HepG2 (cell line): ENCODE measurements at regions not wholly inside any gene's neighbourhood (a gene's known extent, or its start where the extent isn't known, plus 50 kb on each side); places are given as distances from the start of the nearest gene placed in this dataset.

ENCODE experiments used
- CEBPB ChIP-seq: IDR thresholded peaks from 2 replicates; pipeline ENCODE4 v1.6.1; 2011; ENCODE audit warnings: low read depth, low read length, improper control_type of control experiment, borderline replicate concordance
- ELF3 ChIP-seq: IDR thresholded peaks from 2 replicates; pipeline ENCODE4 v1.6.1; 2016; ENCODE audit warnings: missing genetic modification reagents, missing compliant biosample characterization
- HNF4A ChIP-seq: sonication (generic); formaldehyde crosslinking; IDR thresholded peaks from 2 replicates; pipeline ENCODE4 v1.4.0; 2020; ENCODE audit warnings: missing genetic modification reagents
- MIER2 ChIP-seq: IDR thresholded peaks from 2 replicates; pipeline ENCODE4 v1.6.1; 2016; ENCODE audit warnings: missing biosample characterization, missing genetic modification reagents
- RXRB ChIP-seq: IDR thresholded peaks from 2 replicates; pipeline ENCODE4 v1.6.1; 2016; ENCODE audit warnings: borderline replicate concordance, missing genetic modification reagents, missing compliant biosample characterization
- SCMH1 ChIP-seq: sonication (generic); formaldehyde crosslinking; IDR thresholded peaks from 2 replicates; pipeline ENCODE4 v1.9.0; 2021; ENCODE audit warnings: missing genetic modification reagents, mild to moderate bottlenecking, borderline replicate concordance
- TFDP1 ChIP-seq: IDR thresholded peaks from 2 replicates; pipeline ENCODE4 v1.6.1; 2016; ENCODE audit warnings: missing compliant biosample characterization, missing genetic modification reagents, borderline replicate concordance
- THAP11 ChIP-seq: IDR thresholded peaks from 2 replicates; pipeline ENCODE4 v1.6.1; 2016; ENCODE audit warnings: missing biosample characterization, missing genetic modification reagents
- ZFAT ChIP-seq: sonication (generic); formaldehyde crosslinking; conservative IDR thresholded peaks from 2 replicates; pipeline ENCODE4 v1.8.1; 2023; ENCODE audit warnings: missing genetic modification reagents, inconsistent platforms
- ZMYM3 ChIP-seq: sonication (generic); formaldehyde crosslinking; IDR thresholded peaks from 2 replicates; pipeline ENCODE4 v1.5.1; 2020; ENCODE audit warnings: mild to moderate bottlenecking, missing genetic modification reagents
- ZNF10 ChIP-seq: sonication (generic); formaldehyde crosslinking; IDR thresholded peaks from 2 replicates; pipeline ENCODE4 v1.4.0; 2020; ENCODE audit warnings: mild to moderate bottlenecking, low read depth, missing genetic modification reagents, borderline replicate concordance
- ZNF143 ChIP-seq: sonication (generic); formaldehyde crosslinking; IDR thresholded peaks from 2 replicates; pipeline ENCODE4 v1.4.0; 2020; ENCODE audit warnings: missing genetic modification reagents
- ZNF354B ChIP-seq: sonication (generic); formaldehyde crosslinking; IDR thresholded peaks from 2 replicates; pipeline ENCODE4 v1.8.0; 2022; ENCODE audit warnings: mild to moderate bottlenecking, missing genetic modification reagents
- ZNF746 ChIP-seq: sonication (generic); formaldehyde crosslinking; IDR thresholded peaks from 2 replicates; pipeline ENCODE4 v1.8.0; 2022; ENCODE audit warnings: mild to moderate bottlenecking, missing genetic modification reagents
- ZNF747 ChIP-seq: sonication (generic); formaldehyde crosslinking; IDR thresholded peaks from 2 replicates; pipeline ENCODE4 v1.8.1; 2023; ENCODE audit warnings: missing genetic modification reagents, mild to moderate bottlenecking, borderline replicate concordance
- ZNF790 ChIP-seq: sonication (generic); formaldehyde crosslinking; IDR thresholded peaks from 2 replicates; pipeline ENCODE4 v1.8.0; 2022; ENCODE audit warnings: missing genetic modification reagents, mild to moderate bottlenecking, borderline replicate concordance
- ZSCAN20 ChIP-seq: sonication (generic); formaldehyde crosslinking; IDR thresholded peaks from 2 replicates; pipeline ENCODE4 v1.4.0; 2020; ENCODE audit warnings: missing genetic modification reagents, mild to moderate bottlenecking, borderline replicate concordance
- TF ChIP-seq, protein P1 (sequence below): sonication (generic); formaldehyde crosslinking; IDR thresholded peaks from 2 replicates; pipeline ENCODE4 v1.4.0; 2020; ENCODE audit warnings: missing genetic modification reagents, borderline replicate concordance
- TF ChIP-seq, protein P2 (sequence below): sonication (generic); formaldehyde crosslinking; conservative IDR thresholded peaks from 2 replicates; pipeline ENCODE4 v1.8.0; 2022; ENCODE audit warnings: low read depth, missing genetic modification reagents
- TF ChIP-seq, protein P3 (sequence below): sonication (generic); formaldehyde crosslinking; IDR thresholded peaks from 2 replicates; pipeline ENCODE4 v1.9.0; 2021; ENCODE audit warnings: missing genetic modification reagents, mild to moderate bottlenecking, borderline replicate concordance

GRCh38 chr11:33507967-33508366 lies 192.7 kb downstream of the C11orf91 start (continued):
- peak; percentile 85 for TF ChIP-seq ZNF143 (CRISPR knock-in tag)
- TF ChIP-seq, protein P1, sequence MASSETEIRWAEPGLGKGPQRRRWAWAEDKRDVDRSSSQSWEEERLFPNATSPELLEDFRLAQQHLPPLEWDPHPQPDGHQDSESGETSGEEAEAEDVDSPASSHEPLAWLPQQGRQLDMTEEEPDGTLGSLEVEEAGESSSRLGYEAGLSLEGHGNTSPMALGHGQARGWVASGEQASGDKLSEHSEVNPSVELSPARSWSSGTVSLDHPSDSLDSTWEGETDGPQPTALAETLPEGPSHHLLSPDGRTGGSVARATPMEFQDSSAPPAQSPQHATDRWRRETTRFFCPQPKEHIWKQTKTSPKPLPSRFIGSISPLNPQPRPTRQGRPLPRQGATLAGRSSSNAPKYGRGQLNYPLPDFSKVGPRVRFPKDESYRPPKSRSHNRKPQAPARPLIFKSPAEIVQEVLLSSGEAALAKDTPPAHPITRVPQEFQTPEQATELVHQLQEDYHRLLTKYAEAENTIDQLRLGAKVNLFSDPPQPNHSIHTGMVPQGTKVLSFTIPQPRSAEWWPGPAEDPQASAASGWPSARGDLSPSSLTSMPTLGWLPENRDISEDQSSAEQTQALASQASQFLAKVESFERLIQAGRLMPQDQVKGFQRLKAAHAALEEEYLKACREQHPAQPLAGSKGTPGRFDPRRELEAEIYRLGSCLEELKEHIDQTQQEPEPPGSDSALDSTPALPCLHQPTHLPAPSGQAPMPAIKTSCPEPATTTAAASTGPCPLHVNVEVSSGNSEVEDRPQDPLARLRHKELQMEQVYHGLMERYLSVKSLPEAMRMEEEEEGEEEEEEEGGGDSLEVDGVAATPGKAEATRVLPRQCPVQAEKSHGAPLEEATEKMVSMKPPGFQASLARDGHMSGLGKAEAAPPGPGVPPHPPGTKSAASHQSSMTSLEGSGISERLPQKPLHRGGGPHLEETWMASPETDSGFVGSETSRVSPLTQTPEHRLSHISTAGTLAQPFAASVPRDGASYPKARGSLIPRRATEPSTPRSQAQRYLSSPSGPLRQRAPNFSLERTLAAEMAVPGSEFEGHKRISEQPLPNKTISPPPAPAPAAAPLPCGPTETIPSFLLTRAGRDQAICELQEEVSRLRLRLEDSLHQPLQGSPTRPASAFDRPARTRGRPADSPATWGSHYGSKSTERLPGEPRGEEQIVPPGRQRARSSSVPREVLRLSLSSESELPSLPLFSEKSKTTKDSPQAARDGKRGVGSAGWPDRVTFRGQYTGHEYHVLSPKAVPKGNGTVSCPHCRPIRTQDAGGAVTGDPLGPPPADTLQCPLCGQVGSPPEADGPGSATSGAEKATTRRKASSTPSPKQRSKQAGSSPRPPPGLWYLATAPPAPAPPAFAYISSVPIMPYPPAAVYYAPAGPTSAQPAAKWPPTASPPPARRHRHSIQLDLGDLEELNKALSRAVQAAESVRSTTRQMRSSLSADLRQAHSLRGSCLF (CRISPR knock-in tag): no peak
- no peak for TF ChIP-seq ZNF746 (CRISPR knock-in tag)
- TF ChIP-seq, protein P2, sequence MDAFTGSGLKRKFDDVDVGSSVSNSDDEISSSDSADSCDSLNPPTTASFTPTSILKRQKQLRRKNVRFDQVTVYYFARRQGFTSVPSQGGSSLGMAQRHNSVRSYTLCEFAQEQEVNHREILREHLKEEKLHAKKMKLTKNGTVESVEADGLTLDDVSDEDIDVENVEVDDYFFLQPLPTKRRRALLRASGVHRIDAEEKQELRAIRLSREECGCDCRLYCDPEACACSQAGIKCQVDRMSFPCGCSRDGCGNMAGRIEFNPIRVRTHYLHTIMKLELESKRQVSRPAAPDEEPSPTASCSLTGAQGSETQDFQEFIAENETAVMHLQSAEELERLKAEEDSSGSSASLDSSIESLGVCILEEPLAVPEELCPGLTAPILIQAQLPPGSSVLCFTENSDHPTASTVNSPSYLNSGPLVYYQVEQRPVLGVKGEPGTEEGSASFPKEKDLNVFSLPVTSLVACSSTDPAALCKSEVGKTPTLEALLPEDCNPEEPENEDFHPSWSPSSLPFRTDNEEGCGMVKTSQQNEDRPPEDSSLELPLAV (CRISPR knock-in tag): no peak
- no peak for TF ChIP-seq ZNF354B (CRISPR knock-in tag)
- no peak for TF ChIP-seq ELF3 (CRISPR knock-in tag)
- 0 out of 2 replicates have a peak, but pooled peaks have one; percentile 26 for TF ChIP-seq HNF4A (CRISPR knock-in tag)
- TF ChIP-seq MIER2: peak; percentile 53; the same call in 1 of the 2 replicates
- no peak for TF ChIP-seq ZNF10
- peak; percentile 94 for TF ChIP-seq THAP11 (CRISPR knock-in tag)
- TF ChIP-seq, protein P3, sequence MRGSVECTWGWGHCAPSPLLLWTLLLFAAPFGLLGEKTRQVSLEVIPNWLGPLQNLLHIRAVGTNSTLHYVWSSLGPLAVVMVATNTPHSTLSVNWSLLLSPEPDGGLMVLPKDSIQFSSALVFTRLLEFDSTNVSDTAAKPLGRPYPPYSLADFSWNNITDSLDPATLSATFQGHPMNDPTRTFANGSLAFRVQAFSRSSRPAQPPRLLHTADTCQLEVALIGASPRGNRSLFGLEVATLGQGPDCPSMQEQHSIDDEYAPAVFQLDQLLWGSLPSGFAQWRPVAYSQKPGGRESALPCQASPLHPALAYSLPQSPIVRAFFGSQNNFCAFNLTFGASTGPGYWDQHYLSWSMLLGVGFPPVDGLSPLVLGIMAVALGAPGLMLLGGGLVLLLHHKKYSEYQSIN (CRISPR knock-in tag): no peak
- no peak for TF ChIP-seq SCMH1 (CRISPR knock-in tag)
- TF ChIP-seq ZNF790 (CRISPR knock-in tag): no peak
- TF ChIP-seq ZMYM3 (CRISPR knock-in tag): no peak
- TF ChIP-seq RXRB (CRISPR knock-in tag): no peak
- no peak for TF ChIP-seq TFDP1 (CRISPR knock-in tag)
- TF ChIP-seq CEBPB: peak; percentile 91
- no peak for TF ChIP-seq ZSCAN20
- no peak for TF ChIP-seq ZNF747 (CRISPR knock-in tag)
- TF ChIP-seq ZFAT (CRISPR knock-in tag): no peak
